H9 (cell line): ENCODE measurements at regions not wholly inside any gene's neighbourhood (a gene's known extent, or its start where the extent isn't known, plus 50 kb on each side); places are given as distances from the start of the nearest gene placed in this dataset.

Experiments used
- DNase-seq: peaks from one replicate; pipeline ENCODE4 v3.0.0-alpha.2; 2017
- H2AFZ ChIP-seq: one replicate; pipeline ENCODE4 v1.6.1; 2013; ENCODE audit warnings: mild to moderate bottlenecking, low read length, control low read depth, moderate library complexity
- H2AK5ac ChIP-seq: 2 replicates; pipeline ENCODE4 v1.6.1; 2013; ENCODE audit warnings: low read length, control low read depth, mixed read lengths; ENCODE audit not compliant: insufficient read length
- H2BK120ac ChIP-seq: one replicate; pipeline ENCODE4 v1.6.1; 2013; ENCODE audit warnings: low read depth, mild to moderate bottlenecking, low read length, control low read depth, inconsistent platforms; ENCODE audit not compliant: poor library complexity, severe bottlenecking
- H2BK12ac ChIP-seq: 2 replicates; pipeline ENCODE4 v1.6.1; 2013; ENCODE audit warnings: low read length, control low read depth, mixed read lengths, low read depth; ENCODE audit not compliant: insufficient read length
- H2BK15ac ChIP-seq: 2 replicates; pipeline ENCODE4 v1.6.1; 2013; ENCODE audit warnings: low read depth, low read length, control low read depth
- H2BK20ac ChIP-seq: one replicate; pipeline ENCODE4 v1.6.1; 2013; ENCODE audit warnings: low read depth, mild to moderate bottlenecking, low read length, control low read depth, inconsistent platforms; ENCODE audit not compliant: poor library complexity, severe bottlenecking
- H2BK5ac ChIP-seq: 2 replicates; pipeline ENCODE4 v1.6.1; 2013; ENCODE audit warnings: low read length, control low read depth, mixed read lengths; ENCODE audit not compliant: insufficient read length
- H3K14ac ChIP-seq: 2 replicates; pipeline ENCODE4 v1.6.1; 2013; ENCODE audit warnings: low read length, control low read depth; ENCODE audit not compliant: insufficient read depth
- H3K18ac ChIP-seq: 2 replicates; pipeline ENCODE4 v1.6.1; 2013; ENCODE audit warnings: low read depth, mild to moderate bottlenecking, mixed read lengths, low read length, control low read depth; ENCODE audit not compliant: insufficient read length
- H3K23ac ChIP-seq: 2 replicates; pipeline ENCODE4 v1.6.1; 2013; ENCODE audit warnings: low read length, control low read depth, mixed read lengths, low read depth; ENCODE audit not compliant: insufficient read length
- H3K23me2 ChIP-seq: 2 replicates; pipeline ENCODE4 v1.6.1; 2013; ENCODE audit warnings: low read depth, mild to moderate bottlenecking, mixed read lengths, low read length, control low read depth; ENCODE audit not compliant: insufficient read length, poor library complexity, severe bottlenecking
- H3K27ac ChIP-seq: 2 replicates; pipeline ENCODE4 v1.5.1; 2013; ENCODE audit warnings: low read length, control low read depth, mixed read lengths, low read depth; ENCODE audit not compliant: insufficient read length
- H3K27me3 ChIP-seq: 2 replicates; pipeline ENCODE4 v1.6.1; 2013; ENCODE audit warnings: low read length, control low read depth, inconsistent platforms; ENCODE audit not compliant: insufficient read depth
- H3K4ac ChIP-seq: 2 replicates; pipeline ENCODE4 v1.6.1; 2013; ENCODE audit warnings: low read depth, mild to moderate bottlenecking, control low read depth, inconsistent platforms, low read length, moderate library complexity
- H3K4me1 ChIP-seq: 2 replicates; pipeline ENCODE4 v1.6.1; 2013; ENCODE audit warnings: low read length, control low read depth, inconsistent platforms; ENCODE audit not compliant: insufficient read depth
- H3K4me2 ChIP-seq: 2 replicates; pipeline ENCODE4 v1.6.1; 2013; ENCODE audit warnings: low read length, control low read depth, mixed read lengths; ENCODE audit not compliant: insufficient read length, insufficient read depth
- H3K56ac ChIP-seq: 2 replicates; pipeline ENCODE4 v1.6.1; 2013; ENCODE audit warnings: low read depth, mild to moderate bottlenecking, mixed read lengths, low read length, control low read depth; ENCODE audit not compliant: insufficient read length
- H3K79me1 ChIP-seq: 2 replicates; pipeline ENCODE4 v1.6.1; 2013; ENCODE audit warnings: low read depth, mild to moderate bottlenecking, moderate library complexity, low read length, control low read depth, inconsistent platforms; ENCODE audit not compliant: insufficient read depth, poor library complexity, severe bottlenecking
- H3K79me2 ChIP-seq: 2 replicates; pipeline ENCODE4 v1.6.1; 2013; ENCODE audit warnings: low read length, control low read depth, inconsistent platforms; ENCODE audit not compliant: insufficient read depth
- H3K9ac ChIP-seq: 2 replicates; pipeline ENCODE4 v1.6.1; 2013; ENCODE audit warnings: low read length, control low read depth, mixed read lengths; ENCODE audit not compliant: insufficient read length; ENCODE audit errors: extremely low read depth
- H3K9me3 ChIP-seq: one replicate; pipeline ENCODE4 v1.6.1; 2013; ENCODE audit warnings: low read depth, low read length, inconsistent platforms; ENCODE audit not compliant: control insufficient read depth
- H3T11ph ChIP-seq: one replicate; pipeline ENCODE4 v1.6.1; 2013; ENCODE audit warnings: mild to moderate bottlenecking, low read length, control low read depth, inconsistent platforms
- H4K20me1 ChIP-seq: one replicate; pipeline ENCODE4 v1.6.1; 2013; ENCODE audit not compliant: control insufficient read depth, insufficient read length, insufficient read depth
- H4K5ac ChIP-seq: 2 replicates; pipeline ENCODE4 v1.6.1; 2013; ENCODE audit warnings: low read depth, mild to moderate bottlenecking, mixed read lengths, low read length, control low read depth; ENCODE audit not compliant: insufficient read length
- H4K8ac ChIP-seq: replicated peaks from 2 replicates; pipeline ENCODE4 v1.6.1; 2013; ENCODE audit warnings: low read length, control low read depth, mixed read lengths, low read depth; ENCODE audit not compliant: insufficient read length
- H4K91ac ChIP-seq: 2 replicates; pipeline ENCODE4 v1.6.1; 2013; ENCODE audit warnings: low read depth, mild to moderate bottlenecking, moderate library complexity, mixed read lengths, low read length, control low read depth; ENCODE audit not compliant: insufficient read length
- H3K27ac Mint-ChIP-seq, 3 experiments: 2 replicates in 2 of 3; 3 replicates in 1 of 3; pipeline ENCODE4 v1.8.0; 2020 to 2021; ENCODE audit warnings: mixed read lengths in 3 of 3, mild to moderate bottlenecking in 1 of 3, moderate library complexity in 1 of 3
- H3K27me3 Mint-ChIP-seq: 2 replicates; pipeline ENCODE4 v1.8.0; 2021; ENCODE audit warnings: low read depth, mild to moderate bottlenecking, moderate library complexity, mixed read lengths
- H3K36me3 Mint-ChIP-seq, 3 experiments: 2 replicates in 2 of 3; 3 replicates in 1 of 3; pipeline ENCODE4 v1.8.0; 2020 to 2021; ENCODE audit warnings: low read depth in 3 of 3, mixed read lengths in 3 of 3; ENCODE audit not compliant: insufficient read depth in 1 of 3
- H3K4me1 Mint-ChIP-seq, 2 experiments: 2 replicates each; pipeline ENCODE4 v1.8.0; 2020; ENCODE audit warnings: mixed read lengths in 2 of 2
- H3K4me3 Mint-ChIP-seq, 2 experiments: 2 replicates in 1 of 2; 3 replicates in 1 of 2; pipeline ENCODE4 v1.8.0; 2020 to 2021; ENCODE audit warnings: mild to moderate bottlenecking in 2 of 2, mixed read lengths in 2 of 2, moderate library complexity in 1 of 2
- H3K9me3 Mint-ChIP-seq, 2 experiments: 2 replicates in 1 of 2; 3 replicates in 1 of 2; pipeline ENCODE4 v1.8.0; 2020; ENCODE audit warnings: mild to moderate bottlenecking in 2 of 2, mixed read lengths in 2 of 2, moderate library complexity in 1 of 2
- WGBS: extraction: QIAGEN DNeasy Blood & Tissue Kit; methylation state at CpG from one replicate; pipeline ENCODE4 v1.1.7; 2013; ENCODE audit warnings: missing lambda C conversion rate, low lambda C conversion rate, mixed read lengths; ENCODE audit not compliant: insufficient read length; ENCODE audit errors: extremely low coverage; 5-methylcytosine and 5-hydroxymethylcytosine counted together
- TF ChIP-seq, protein P1 (sequence below): fragments of 200-600 bp; sonication (generic); conservative IDR thresholded peaks from 3 replicates; pipeline ENCODE4 v1.8.0; 2021; ENCODE audit warnings: antibody characterized with exemption, mild to moderate bottlenecking

DNA sequence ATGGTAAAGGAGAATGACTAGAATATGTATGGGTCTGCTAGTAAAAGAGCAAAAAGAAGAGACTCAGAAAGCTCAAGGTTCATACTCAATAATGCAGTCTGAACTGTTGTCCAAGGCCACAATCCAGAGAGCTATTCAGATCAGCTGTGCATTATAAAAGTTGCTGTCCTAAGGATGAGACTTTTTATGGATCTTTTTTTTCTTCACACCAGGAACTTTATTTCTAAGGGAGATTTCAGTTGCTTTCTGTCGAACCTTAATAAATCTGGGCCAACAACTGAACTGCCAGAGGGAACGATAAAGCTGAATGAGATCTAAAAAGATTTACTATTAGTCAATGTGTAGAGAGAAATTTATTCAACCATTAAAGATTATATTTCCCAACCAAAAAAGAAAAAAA lies 948.3 kb upstream of the NOVA1 start:
- H4K8ac ChIP-seq: no peak overlapping the region
- no peak overlapping the region for H2AFZ ChIP-seq
- no peaks in the 10 kb centered on the region for H3K79me1 ChIP-seq
- no peaks in the 10 kb centered on the region for H3K79me2 ChIP-seq
- H3K4me1 ChIP-seq: no peaks in the 10 kb centered on the region
- H3K9ac ChIP-seq: no peak overlapping the region
- H3K9me3 ChIP-seq: no peaks in the 10 kb centered on the region
- H3K36me3 Mint-ChIP-seq: peaks cover 3 to 21% (median 17%) of the 10 kb centered on the region in 3 experiments; a peak in 6 of 7 replicates
- H2AK5ac ChIP-seq: no peak overlapping the region
- no peak overlapping the region for H3K4ac ChIP-seq
- H3K23ac ChIP-seq: no peak overlapping the region
- no peak overlapping the region for H2BK5ac ChIP-seq
- H3K27ac Mint-ChIP-seq: no peak overlapping the region
- peaks cover 18 to 21% of the 10 kb centered on the region in 2 experiments; a peak in 4 of 5 replicates for H3K9me3 Mint-ChIP-seq
- H3K23me2 ChIP-seq: no peaks in the 10 kb centered on the region
- H2BK12ac ChIP-seq: no peak overlapping the region
- H3K4me1 Mint-ChIP-seq: peaks cover 0 to 3% of the 10 kb centered on the region in 2 experiments; a peak in 2 of 4 replicates
- H2BK15ac ChIP-seq: no peak overlapping the region
- no peak overlapping the region for H3K4me2 ChIP-seq
- no peaks in the 10 kb centered on the region for H3K27me3 ChIP-seq
- H3T11ph ChIP-seq: no peak overlapping the region
- H2BK20ac ChIP-seq: no peak overlapping the region
- H3K56ac ChIP-seq: no peak overlapping the region
- no peak overlapping the region for H3K4me3 Mint-ChIP-seq
- TF ChIP-seq, protein P1, sequence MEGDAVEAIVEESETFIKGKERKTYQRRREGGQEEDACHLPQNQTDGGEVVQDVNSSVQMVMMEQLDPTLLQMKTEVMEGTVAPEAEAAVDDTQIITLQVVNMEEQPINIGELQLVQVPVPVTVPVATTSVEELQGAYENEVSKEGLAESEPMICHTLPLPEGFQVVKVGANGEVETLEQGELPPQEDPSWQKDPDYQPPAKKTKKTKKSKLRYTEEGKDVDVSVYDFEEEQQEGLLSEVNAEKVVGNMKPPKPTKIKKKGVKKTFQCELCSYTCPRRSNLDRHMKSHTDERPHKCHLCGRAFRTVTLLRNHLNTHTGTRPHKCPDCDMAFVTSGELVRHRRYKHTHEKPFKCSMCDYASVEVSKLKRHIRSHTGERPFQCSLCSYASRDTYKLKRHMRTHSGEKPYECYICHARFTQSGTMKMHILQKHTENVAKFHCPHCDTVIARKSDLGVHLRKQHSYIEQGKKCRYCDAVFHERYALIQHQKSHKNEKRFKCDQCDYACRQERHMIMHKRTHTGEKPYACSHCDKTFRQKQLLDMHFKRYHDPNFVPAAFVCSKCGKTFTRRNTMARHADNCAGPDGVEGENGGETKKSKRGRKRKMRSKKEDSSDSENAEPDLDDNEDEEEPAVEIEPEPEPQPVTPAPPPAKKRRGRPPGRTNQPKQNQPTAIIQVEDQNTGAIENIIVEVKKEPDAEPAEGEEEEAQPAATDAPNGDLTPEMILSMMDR: no peak
- WGBS: no CpG with 5 or more reads among the region's 2 CpGs
- no peak overlapping the region for H4K5ac ChIP-seq
- H3K27me3 Mint-ChIP-seq: no peaks in the 10 kb centered on the region
- no peak overlapping the region for H4K91ac ChIP-seq
- no peak overlapping the region for H3K27ac ChIP-seq
- no peak overlapping the region for H3K18ac ChIP-seq
- H2BK120ac ChIP-seq: no peak overlapping the region
- H4K20me1 ChIP-seq: no peaks in the 10 kb centered on the region
- H3K14ac ChIP-seq: no peak overlapping the region
- no peak for DNase-seq
